ENCODE measurements at regions not wholly inside any gene's neighbourhood (a gene's known extent, or its start where the extent isn't known, plus 50 kb on each side); places are given as distances from the start of the nearest gene placed in this dataset.
"Not testable (repeated sequence)": the region's sequence is repeated elsewhere in the genome, so short reads cannot be mapped to it uniquely, and the experiment has no call there.

- DNase-seq, result no peak
Measured at GRCh38 chr21:35632711-35633110, 427.6 kb downstream of the SETD4 start.

- DNase-seq, result no peak
Measured at GRCh38 chr21:35628316-35628715, 432.0 kb downstream of the SETD4 start.

- DNase-seq, result no peak
Measured at GRCh38 chr21:35627462-35627861, 432.9 kb downstream of the SETD4 start.

GRCh38 chr21:35625576-35625975 lies 434.8 kb downstream of the SETD4 start:
- DNase-seq, result no peak

- DNase-seq, result no peak
Measured at GRCh38 chr21:35624901-35625300, 435.4 kb downstream of the SETD4 start.

- no peak for DNase-seq
Measured at GRCh38 chr21:35622612-35623011, 437.7 kb downstream of the SETD4 start.

GRCh38 chr21:35619184-35619583 lies 441.1 kb downstream of the SETD4 start:
- no peak for DNase-seq

- no peak for DNase-seq
Measured at GRCh38 chr21:35617491-35617890, 442.8 kb downstream of the SETD4 start.

GRCh38 chr21:35616090-35616489 lies 444.2 kb downstream of the SETD4 start:
- no peak for DNase-seq

GRCh38 chr21:35615325-35615724 lies 445.0 kb downstream of the SETD4 start:
- no peak for DNase-seq

GRCh38 chr21:35614396-35614921 lies 445.9 kb downstream of the SETD4 start:
- no peak for DNase-seq

GRCh38 chr21:35611708-35612132 lies 448.6 kb downstream of the SETD4 start:
- DNase-seq, result no peak

GRCh38 chr21:35609263-35609662 lies 451.1 kb downstream of the SETD4 start:
- DNase-seq, result no peak

GRCh38 chr21:35607406-35607805 lies 452.9 kb downstream of the SETD4 start:
- no peak for DNase-seq

- no peak for DNase-seq
Measured at GRCh38 chr21:35606578-35606977, 453.7 kb downstream of the SETD4 start.

GRCh38 chr21:35606146-35606545 lies 454.2 kb downstream of the SETD4 start:
- DNase-seq, result no peak

GRCh38 chr21:35603494-35603893 lies 456.8 kb downstream of the SETD4 start:
- no peak for DNase-seq

- DNase-seq, result no peak
Measured at GRCh38 chr21:35602811-35603362, 457.4 kb downstream of the SETD4 start.

- no peak for DNase-seq
Measured at GRCh38 chr21:35601211-35601610, 459.1 kb downstream of the SETD4 start.

- DNase-seq, result no peak
Measured at GRCh38 chr21:35599164-35599563, 461.2 kb downstream of the SETD4 start.

- DNase-seq, result no peak
Measured at GRCh38 chr21:35597750-35598339, 462.5 kb downstream of the SETD4 start.

GRCh38 chr21:35594905-35595304 lies 465.4 kb downstream of the SETD4 start:
- no peak for DNase-seq

- no peak for DNase-seq
Measured at GRCh38 chr21:35593000-35593502, 467.3 kb downstream of the SETD4 start.

GRCh38 chr21:35590284-35590683 lies 470.0 kb downstream of the SETD4 start:
- not testable (repeated sequence) for DNase-seq
